GM12864 (cell line): ENCODE measurements at regions not wholly inside any gene's neighbourhood (a gene's known extent, or its start where the extent isn't known, plus 50 kb on each side); places are given as distances from the start of the nearest gene placed in this dataset.

ENCODE experiments used
- DNase-seq: peaks from one replicate; pipeline ENCODE4 v3.0.0-alpha.2; 2011; ENCODE audit warnings: low read depth
- H3K4me3 ChIP-seq: 2 replicates; pipeline ENCODE4 v1.5.1; 2011; ENCODE audit warnings: mild to moderate bottlenecking, low read depth, low read length, control low read depth
- TF ChIP-seq, protein P1 (sequence below): IDR thresholded peaks from 2 replicates; pipeline ENCODE4 v1.5.1; 2011; ENCODE audit warnings: low read depth, mild to moderate bottlenecking, moderate library complexity, low read length, control low read depth, inconsistent platforms; ENCODE audit errors: missing control alignments

GRCh38 chr2:173681881-173682650 lies 283.1 kb downstream of the SP3 start:
- no peak overlapping the region for H3K4me3 ChIP-seq
- no peak for DNase-seq
- TF ChIP-seq, protein P1, sequence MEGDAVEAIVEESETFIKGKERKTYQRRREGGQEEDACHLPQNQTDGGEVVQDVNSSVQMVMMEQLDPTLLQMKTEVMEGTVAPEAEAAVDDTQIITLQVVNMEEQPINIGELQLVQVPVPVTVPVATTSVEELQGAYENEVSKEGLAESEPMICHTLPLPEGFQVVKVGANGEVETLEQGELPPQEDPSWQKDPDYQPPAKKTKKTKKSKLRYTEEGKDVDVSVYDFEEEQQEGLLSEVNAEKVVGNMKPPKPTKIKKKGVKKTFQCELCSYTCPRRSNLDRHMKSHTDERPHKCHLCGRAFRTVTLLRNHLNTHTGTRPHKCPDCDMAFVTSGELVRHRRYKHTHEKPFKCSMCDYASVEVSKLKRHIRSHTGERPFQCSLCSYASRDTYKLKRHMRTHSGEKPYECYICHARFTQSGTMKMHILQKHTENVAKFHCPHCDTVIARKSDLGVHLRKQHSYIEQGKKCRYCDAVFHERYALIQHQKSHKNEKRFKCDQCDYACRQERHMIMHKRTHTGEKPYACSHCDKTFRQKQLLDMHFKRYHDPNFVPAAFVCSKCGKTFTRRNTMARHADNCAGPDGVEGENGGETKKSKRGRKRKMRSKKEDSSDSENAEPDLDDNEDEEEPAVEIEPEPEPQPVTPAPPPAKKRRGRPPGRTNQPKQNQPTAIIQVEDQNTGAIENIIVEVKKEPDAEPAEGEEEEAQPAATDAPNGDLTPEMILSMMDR, result no peak

DNA sequence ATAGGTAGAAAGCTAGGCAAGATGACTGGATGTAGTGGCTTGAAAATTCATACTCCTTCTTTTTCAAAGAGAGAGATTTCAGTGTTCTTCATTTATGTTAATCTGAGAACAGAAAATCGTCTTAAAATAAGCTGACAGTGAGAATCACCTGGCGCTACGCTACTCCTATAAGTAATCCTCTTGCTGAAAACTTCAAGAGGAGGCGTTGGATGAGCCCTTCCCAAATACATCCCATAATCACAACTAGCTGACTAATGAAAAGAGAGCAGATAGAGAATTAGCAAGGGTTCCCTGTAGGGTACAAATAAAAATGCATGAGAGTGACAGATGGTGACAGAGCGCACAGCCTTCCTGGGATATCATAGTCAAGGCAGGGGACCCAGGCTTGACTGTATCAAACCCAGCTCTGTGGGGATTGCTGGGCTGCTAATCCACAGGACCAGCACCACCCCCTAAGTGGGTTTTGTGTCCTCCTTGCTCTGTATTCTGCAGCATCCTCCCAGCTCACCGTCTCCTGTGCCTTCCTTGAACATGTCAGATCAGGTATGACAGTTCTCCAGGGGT lies 280.2 kb downstream of the SP3 start:
- TF ChIP-seq, protein P1, result no peak
- no peak for DNase-seq
- H3K4me3 ChIP-seq, result no peak overlapping the region

DNA sequence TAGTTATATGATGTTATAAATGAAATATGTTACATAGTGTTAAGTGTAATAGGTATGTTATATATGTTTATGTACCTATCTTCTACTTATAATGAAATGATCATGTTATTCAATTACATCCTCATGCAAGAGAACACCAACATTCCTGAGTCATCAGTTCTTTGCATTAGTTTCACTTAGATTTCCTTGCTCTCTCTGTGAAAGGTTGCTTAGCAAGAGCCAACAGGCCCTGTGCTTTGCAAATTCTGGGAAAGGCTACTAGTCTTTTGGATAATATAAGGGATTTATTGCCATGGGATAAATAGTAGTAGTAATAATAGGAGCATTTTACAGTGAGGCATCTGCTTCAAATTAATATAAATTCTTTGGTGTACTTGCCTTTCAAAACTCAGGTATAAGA lies 274.8 kb downstream of the SP3 start:
- no peak overlapping the region for H3K4me3 ChIP-seq
- TF ChIP-seq, protein P1, result no peak
- DNase-seq, result no peak

- H3K4me3 ChIP-seq, result no peak overlapping the region
- DNase-seq, result no peak
- TF ChIP-seq, protein P1, result no peak
Observed at GRCh38 chr2:173692068-173692467, 273.1 kb downstream of the SP3 start.

DNA sequence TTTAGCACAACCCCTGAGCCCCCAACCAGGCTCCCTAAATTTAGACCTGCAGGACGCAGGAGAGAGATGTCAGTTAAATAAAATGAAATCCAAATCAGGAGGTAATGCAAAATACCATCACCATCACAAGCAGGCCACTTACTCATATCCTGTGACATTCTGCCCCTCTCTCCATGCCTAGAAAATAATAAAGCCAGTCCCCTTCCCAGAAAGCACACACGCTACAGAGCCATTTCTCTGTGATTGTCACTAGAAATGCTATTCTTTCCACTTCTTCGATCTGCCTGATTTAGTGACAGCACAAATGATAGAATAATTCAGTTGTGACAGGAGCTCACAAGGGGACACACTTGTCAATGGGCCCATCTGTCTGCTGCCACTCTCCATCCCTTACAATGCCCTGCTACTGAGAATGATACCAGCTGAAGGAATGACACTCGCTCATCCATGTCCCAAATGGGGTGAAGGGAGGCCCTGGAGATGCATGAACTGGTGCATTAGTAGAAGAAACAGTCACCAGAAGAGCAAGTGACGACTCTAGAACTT lies 272.1 kb downstream of the SP3 start:
- no peak overlapping the region for H3K4me3 ChIP-seq
- TF ChIP-seq, protein P1, result no peak
- no peak for DNase-seq

DNA sequence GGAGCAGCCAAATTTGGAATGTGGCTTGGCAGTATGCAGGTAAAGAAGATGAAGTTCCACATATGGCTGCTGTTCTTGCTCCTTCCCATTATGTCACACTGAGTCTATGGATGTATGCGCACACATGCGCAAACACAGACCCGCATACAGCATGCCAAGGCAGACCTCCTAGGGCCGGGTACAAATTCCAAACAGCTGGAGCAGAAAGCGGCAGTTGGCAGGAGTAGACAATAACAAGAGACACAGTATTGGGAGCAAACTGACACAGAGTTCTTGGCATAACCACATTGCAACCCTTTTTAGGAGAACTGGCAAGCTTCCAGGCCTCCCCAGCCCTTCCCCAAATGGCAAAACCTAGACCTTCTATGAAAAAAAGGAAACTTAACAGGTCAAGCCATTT lies 268.9 kb downstream of the SP3 start:
- DNase-seq, result no peak
- no peak overlapping the region for H3K4me3 ChIP-seq
- TF ChIP-seq, protein P1, result no peak
